K562 (cell line): ENCODE measurements at regions not wholly inside any gene's neighbourhood (a gene's known extent, or its start where the extent isn't known, plus 50 kb on each side); places are given as distances from the start of the nearest gene placed in this dataset.

ENCODE experiments used
- ATAC-seq: fragments of 200-7000 bp; cut with Tn5 transposase; 3 replicates; pipeline ENCODE4 v1.9.1; 2020; ENCODE audit warnings: moderate library complexity
- BruUV-seq: library from RNA; stranded (reverse); fragments of 400-500 nt; replicated peaks from 2 replicates; lab custom pipeline; 2021; lab: Mats Ljungman, UMichigan
- CTCF ChIA-PET: fragments of 300-600 bp; formaldehyde crosslinking; extraction: SDS; loops from one replicate; lab custom pipeline; 2021; ENCODE audit warnings: low intra/inter-chr PET ratio; lab: Yijun Ruan, JAX
- POLR2A ChIA-PET: fragments of 300-600, 350-650 bp; sonication (Branson Sonifier 250); formaldehyde crosslinking; extraction: SDS; loops from one replicate; lab custom pipeline; 2021; ENCODE audit warnings: antibody characterized with exemption, inconsistent platforms; lab: Yijun Ruan, JAX
- DNase-seq, 4 experiments: peaks; one replicate each; pipeline versions ENCODE4 v3.0.0 to v3.0.0-alpha.2; 2011 to 2018; ENCODE audit warnings: low spot score in 3 of 4, mixed read lengths in 3 of 4; ENCODE audit errors: extremely low read depth in 1 of 4
- FAIRE-seq: peaks from 2 replicates; lab custom pipeline; 2011; peaks lifted over from hg19 to GRCh38; lab: Jason Lieb, UNC
- H2AFZ ChIP-seq: 2 replicates; pipeline ENCODE4 v1.6.0; 2011; ENCODE audit warnings: low read depth, low read length, control low read depth, inconsistent platforms
- H3K27ac ChIP-seq: fragments of 200-600 bp; 3 replicates; pipeline ENCODE4 v1.8.0; 2011; ENCODE audit warnings: low read depth, mild to moderate bottlenecking, control low read depth, inconsistent platforms, low read length, moderate library complexity, mixed read lengths; ENCODE audit errors: extremely low read depth
- H3K27me3 ChIP-seq, 2 experiments: fragments of 300-600 bp in 1 of 2; 2 replicates in 1 of 2; 3 replicates in 1 of 2; pipeline versions ENCODE4 v1.6.0 to v1.8.0; 2011; ENCODE audit warnings: inconsistent platforms in 2 of 2, low read length in 2 of 2, mild to moderate bottlenecking in 1 of 2, mixed read lengths in 1 of 2, moderate library complexity in 1 of 2; ENCODE audit not compliant: control insufficient read depth in 2 of 2, insufficient read depth in 2 of 2
- H3K36me3 ChIP-seq: fragments of 300-600 bp; 3 replicates; pipeline ENCODE4 v1.8.0; 2011; ENCODE audit warnings: mild to moderate bottlenecking, low read length, inconsistent platforms; ENCODE audit not compliant: control insufficient read depth, insufficient read depth
- H3K4me1 ChIP-seq, 2 experiments: fragments of 200-600 bp in 1 of 2; replicated peaks in 1 of 2; 2 replicates in 1 of 2; 3 replicates in 1 of 2; pipeline versions ENCODE4 v1.5.1 to v1.8.0; 2011; ENCODE audit warnings: inconsistent platforms in 2 of 2, low read length in 2 of 2, mild to moderate bottlenecking in 1 of 2, mixed read lengths in 1 of 2, moderate library complexity in 1 of 2; ENCODE audit not compliant: control insufficient read depth in 2 of 2, insufficient read depth in 2 of 2
- H3K4me2 ChIP-seq: 2 replicates; pipeline ENCODE4 v1.6.1; 2011; ENCODE audit warnings: low read length, control low read depth, inconsistent platforms, mixed read lengths; ENCODE audit not compliant: insufficient read depth
- H3K4me3 ChIP-seq: fragments of 200-600 bp; sonication (generic), shearing (Covaris generic); 2 replicates; pipeline ENCODE4 v1.5.1; 2016; ENCODE audit warnings: control low read depth, inconsistent platforms
- H3K79me2 ChIP-seq: fragments of 200-600 bp; 3 replicates; pipeline ENCODE4 v1.8.0; 2011; ENCODE audit warnings: low read length, inconsistent platforms; ENCODE audit not compliant: control insufficient read depth, insufficient read depth
- H3K9ac ChIP-seq, 2 experiments: 2 replicates each; pipeline versions ENCODE4 v1.6.0 to v1.6.1; 2011; ENCODE audit warnings: low read depth in 2 of 2, low read length in 2 of 2, control low read depth in 1 of 2, inconsistent platforms in 1 of 2, mild to moderate bottlenecking in 1 of 2, mixed read lengths in 1 of 2; ENCODE audit not compliant: insufficient read depth in 1 of 2
- H3K9me1 ChIP-seq: one replicate; pipeline ENCODE4 v1.6.0; 2011; ENCODE audit warnings: inconsistent platforms, mild to moderate bottlenecking, low read length, moderate library complexity; ENCODE audit not compliant: control insufficient read depth, insufficient read depth
- H3K9me3 ChIP-seq: replicated peaks from 2 replicates; pipeline ENCODE4 v1.5.1; 2011; ENCODE audit warnings: low read depth, low read length, inconsistent platforms; ENCODE audit not compliant: control insufficient read depth, insufficient read depth
- H4K20me1 ChIP-seq: replicated peaks from 2 replicates; pipeline ENCODE4 v1.6.1; 2011; ENCODE audit warnings: low read length, inconsistent platforms, mixed read lengths; ENCODE audit not compliant: control insufficient read depth, insufficient read depth
- CBFA2T3 ChIP-seq: fragments of 450-650 bp; IDR thresholded peaks from 2 replicates; pipeline ENCODE4 v1.6.1; 2017
- FOXA3 ChIP-seq, 2 experiments: fragments of 450-650 bp in 1 of 2; sonication (generic) in 1 of 2; formaldehyde crosslinking; IDR thresholded peaks in 1 of 2; conservative IDR thresholded peaks in 1 of 2; 2 replicates each; pipeline versions ENCODE4 v1.4.0 to v1.8.0; 2020 to 2022; ENCODE audit warnings: mild to moderate bottlenecking in 2 of 2, missing genetic modification reagents in 1 of 2
- JUND ChIP-seq, 2 experiments: IDR thresholded peaks; 2 replicates in 1 of 2; 3 replicates in 1 of 2; pipeline ENCODE4 v1.6.1; 2011; ENCODE audit warnings: borderline replicate concordance in 2 of 2, low read depth in 2 of 2, low read length in 2 of 2, improper control_type of control experiment in 1 of 2, missing biosample characterization in 1 of 2, missing genetic modification characterization in 1 of 2, missing genetic modification reagents in 1 of 2
- MAZ ChIP-seq, 2 experiments: fragments of 450-650 bp in 1 of 2; sonication (generic) in 1 of 2; formaldehyde crosslinking; IDR thresholded peaks in 1 of 2; conservative IDR thresholded peaks in 1 of 2; 2 replicates each; pipeline versions ENCODE4 v1.4.0 to v1.5.0; 2020; ENCODE audit warnings: mild to moderate bottlenecking in 1 of 2, missing genetic modification reagents in 1 of 2
- MECOM ChIP-seq: fragments of 250-450 bp; sonication (Bioruptor Pico); IDR thresholded peaks from 2 replicates; pipeline ENCODE4 v1.8.0; 2022; ENCODE audit warnings: inconsistent platforms
- OTX1 ChIP-seq: fragments of 450-650 bp; formaldehyde crosslinking; IDR thresholded peaks from 2 replicates; pipeline ENCODE4 v1.4.0; 2022; ENCODE audit warnings: mild to moderate bottlenecking
- POLR2AphosphoS2 ChIP-seq: IDR thresholded peaks from 2 replicates; pipeline ENCODE4 v1.6.1; 2012; ENCODE audit warnings: low read length, improper control_type of control experiment
- ZBED1 ChIP-seq: IDR thresholded peaks from 2 replicates; pipeline ENCODE4 v1.6.1; 2014
- ZNF431 ChIP-seq: sonication (generic); formaldehyde crosslinking; IDR thresholded peaks from 2 replicates; pipeline ENCODE4 v1.8.0; 2022; ENCODE audit warnings: mild to moderate bottlenecking, missing genetic modification reagents
- ZNF707 ChIP-seq: fragments of 250-450 bp; sonication (Bioruptor Pico); conservative IDR thresholded peaks from 2 replicates; pipeline ENCODE4 v1.8.0; 2022; ENCODE audit warnings: inconsistent platforms, mild to moderate bottlenecking, moderate library complexity
- WGBS: fragments of 100-300 bp; shearing (Covaris generic); methylation state at CpG from one replicate; pipeline ENCODE4 v1.1.6; 2016; ENCODE audit warnings: low coverage, mixed read lengths; ENCODE audit not compliant: insufficient coverage; ENCODE audit errors: missing lambda C conversion rate; 5-methylcytosine and 5-hydroxymethylcytosine counted together
- in situ Hi-C: fragments of 300-500 bp; cut with MboI; formaldehyde crosslinking; loops from 4 replicates; pipeline ENCODE4 v1.15.0; 2018; ENCODE audit warnings: inconsistent platforms, mixed read lengths
- intact Hi-C: fragments of 100-400 bp; cut with micrococcal nuclease; formaldehyde crosslinking; loops from 2 replicates; pipeline ENCODE4 v1.14.2; 2022
- TF ChIP-seq, protein P1 (sequence below): fragments of 250-450 bp; sonication (Bioruptor Pico); IDR thresholded peaks from 2 replicates; pipeline ENCODE4 v1.5.0; 2021
- TF ChIP-seq, protein P2 (sequence below), 2 experiments: fragments of 200-800 bp in 1 of 2; sonication (Bioruptor generic) in 1 of 2; sonication (generic) in 1 of 2; formaldehyde crosslinking in 1 of 2; IDR thresholded peaks in 1 of 2; conservative IDR thresholded peaks in 1 of 2; 2 replicates each; pipeline versions ENCODE4 v1.5.0 to v1.6.1; 2016 to 2020; ENCODE audit warnings: missing compliant biosample characterization in 1 of 2, missing genetic modification characterization in 1 of 2, missing genetic modification reagents in 1 of 2
- TF ChIP-seq, protein P3 (sequence below): fragments of 450-650 bp; formaldehyde crosslinking; IDR thresholded peaks from 2 replicates; pipeline ENCODE4 v1.4.0; 2022; ENCODE audit warnings: missing genetic modification characterization
- TF ChIP-seq, protein P4 (sequence below), 2 experiments: fragments of 450-650 bp in 1 of 2; IDR thresholded peaks; 2 replicates each; pipeline ENCODE4 v1.6.1; 2011 to 2017; ENCODE audit warnings: low read depth in 2 of 2, antibody characterized with exemption in 1 of 2, borderline replicate concordance in 1 of 2, low read length in 1 of 2, mild to moderate bottlenecking in 1 of 2, mixed read lengths in 1 of 2; ENCODE audit not compliant: control insufficient read depth in 1 of 2

DNA sequence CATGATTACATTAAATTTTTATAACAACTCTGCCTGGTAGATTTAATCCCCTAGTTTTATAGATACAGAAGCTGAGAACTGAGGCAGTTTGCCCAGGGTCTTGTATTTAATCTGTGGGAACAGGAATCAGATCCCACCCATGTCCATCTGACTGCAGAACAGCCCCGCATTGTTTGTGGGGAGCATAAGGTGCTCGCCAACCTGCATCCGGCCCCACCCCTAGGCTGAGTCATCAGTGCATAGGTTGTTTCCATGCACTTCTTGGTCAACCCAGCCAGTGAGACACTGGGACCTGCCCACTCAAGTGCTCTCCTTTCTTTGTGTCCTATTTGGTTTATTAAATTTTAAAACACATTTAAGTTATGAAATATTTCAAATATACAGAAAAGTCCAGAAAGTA, 266.2 kb downstream of the OPA1 start (continued):
- no peak for TF ChIP-seq MECOM (CRISPR knock-in tag)
- no peak for TF ChIP-seq ZBED1
- TF ChIP-seq OTX1 (CRISPR knock-in tag): no peak
- peak; percentile 96 for TF ChIP-seq JUND (IDR thresholded peaks at IDR 0.05; ENCODE audit: borderline replicate concordance, low read depth, low read length)
- TF ChIP-seq JUND (tag; IDR thresholded peaks at IDR 0.05; ENCODE audit: borderline replicate concordance, low read depth, low read length): peak; percentile 89; the same call in 2 of the 3 replicates
- no peak for TF ChIP-seq POLR2AphosphoS2
- TF ChIP-seq CBFA2T3: no peak
- TF ChIP-seq, protein P1, sequence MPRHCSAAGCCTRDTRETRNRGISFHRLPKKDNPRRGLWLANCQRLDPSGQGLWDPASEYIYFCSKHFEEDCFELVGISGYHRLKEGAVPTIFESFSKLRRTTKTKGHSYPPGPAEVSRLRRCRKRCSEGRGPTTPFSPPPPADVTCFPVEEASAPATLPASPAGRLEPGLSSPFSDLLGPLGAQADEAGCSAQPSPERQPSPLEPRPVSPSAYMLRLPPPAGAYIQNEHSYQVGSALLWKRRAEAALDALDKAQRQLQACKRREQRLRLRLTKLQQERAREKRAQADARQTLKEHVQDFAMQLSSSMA: no peak
- no peak for TF ChIP-seq FOXA3 (CRISPR knock-in tag; conservative IDR thresholded peaks at IDR 0.05 in 1 of 2, IDR thresholded peaks at IDR 0.05 in 1 of 2)
- TF ChIP-seq, protein P2, sequence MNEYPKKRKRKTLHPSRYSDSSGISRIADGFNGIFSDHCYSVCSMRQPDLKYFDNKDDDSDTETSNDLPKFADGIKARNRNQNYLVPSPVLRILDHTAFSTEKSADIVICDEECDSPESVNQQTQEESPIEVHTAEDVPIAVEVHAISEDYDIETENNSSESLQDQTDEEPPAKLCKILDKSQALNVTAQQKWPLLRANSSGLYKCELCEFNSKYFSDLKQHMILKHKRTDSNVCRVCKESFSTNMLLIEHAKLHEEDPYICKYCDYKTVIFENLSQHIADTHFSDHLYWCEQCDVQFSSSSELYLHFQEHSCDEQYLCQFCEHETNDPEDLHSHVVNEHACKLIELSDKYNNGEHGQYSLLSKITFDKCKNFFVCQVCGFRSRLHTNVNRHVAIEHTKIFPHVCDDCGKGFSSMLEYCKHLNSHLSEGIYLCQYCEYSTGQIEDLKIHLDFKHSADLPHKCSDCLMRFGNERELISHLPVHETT (CRISPR knock-in tag; conservative IDR thresholded peaks at IDR 0.05 in 1 of 2, IDR thresholded peaks at IDR 0.05 in 1 of 2): no peak

DNA sequence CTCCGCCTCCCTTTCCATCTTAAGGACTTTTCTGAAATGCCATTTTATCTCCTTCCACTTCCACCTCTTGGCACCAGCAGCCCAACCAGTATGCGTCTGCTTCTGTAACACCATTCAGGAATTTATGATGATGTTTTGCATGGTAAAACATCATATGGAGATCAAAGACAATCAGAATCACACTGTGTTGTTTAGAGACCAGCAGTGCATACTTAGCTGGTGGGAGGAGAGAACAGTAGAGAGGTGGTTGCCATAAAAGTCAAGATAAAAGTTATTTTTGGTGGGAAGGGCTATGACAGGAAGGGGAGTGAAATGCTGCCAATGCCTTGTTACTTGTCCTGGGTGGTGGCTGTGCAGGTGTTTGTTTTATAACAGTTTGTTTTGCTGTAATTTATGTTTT, 268.0 kb downstream of the OPA1 start:
- no TSS peak for BruUV-seq
- ChIA-PET CTCF (no interaction called here), POLR2A (interaction anchor here (0.6 to 1.3 kb wide), 3 partner anchors 12 to 403 kb away, joined by 3 to 4 read pairs (median 3); no protein-coding TSS in a partner anchor)
- ATAC-seq (no peak), FAIRE-seq (no peak), DNase-seq (no peak)
- Histone ChIP-seq H3K36me3 (no peaks in the 10 kb centered on the region), H3K4me3 (no peak overlapping the region), H3K79me2 (no peaks in the 10 kb centered on the region), H3K4me1 (peaks cover 5 to 40% of the 10 kb centered on the region in 2 experiments; a peak in 4 of 5 replicates), H3K9me1 (no peaks in the 10 kb centered on the region), H2AFZ (no peak overlapping the region), H4K20me1 (no peaks in the 10 kb centered on the region), H3K27ac (no peak overlapping the region), H3K4me2 (no peak overlapping the region), H3K27me3 (no peaks in the 10 kb centered on the region), H3K9me3 (0 out of 2 replicates have a peak, but pooled peaks cover 3% of the 10 kb centered on the region), H3K9ac (no peak overlapping the region)
- 85% methylated on average over 2 of the region's 2 CpGs for WGBS
- intact Hi-C loops (no loop called here), in situ Hi-C loops (no loop called here)
- TF ChIP-seq JUND (IDR thresholded peaks at IDR 0.05; ENCODE audit: borderline replicate concordance, low read depth, low read length) (no peak), JUND (tag; IDR thresholded peaks at IDR 0.05; ENCODE audit: borderline replicate concordance, low read depth, low read length) (no peak), ZNF431 (CRISPR knock-in tag) (no peak), MAZ (CRISPR knock-in tag; conservative IDR thresholded peaks at IDR 0.05 in 1 of 2, IDR thresholded peaks at IDR 0.05 in 1 of 2) (no peak), ZNF707 (CRISPR knock-in tag) (no peak)
- TF ChIP-seq, protein P3, sequence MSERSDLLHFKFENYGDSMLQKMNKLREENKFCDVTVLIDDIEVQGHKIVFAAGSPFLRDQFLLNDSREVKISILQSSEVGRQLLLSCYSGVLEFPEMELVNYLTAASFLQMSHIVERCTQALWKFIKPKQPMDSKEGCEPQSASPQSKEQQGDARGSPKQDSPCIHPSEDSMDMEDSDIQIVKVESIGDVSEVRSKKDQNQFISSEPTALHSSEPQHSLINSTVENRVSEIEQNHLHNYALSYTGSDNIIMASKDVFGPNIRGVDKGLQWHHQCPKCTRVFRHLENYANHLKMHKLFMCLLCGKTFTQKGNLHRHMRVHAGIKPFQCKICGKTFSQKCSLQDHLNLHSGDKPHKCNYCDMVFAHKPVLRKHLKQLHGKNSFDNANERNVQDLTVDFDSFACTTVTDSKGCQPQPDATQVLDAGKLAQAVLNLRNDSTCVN (CRISPR knock-in tag): no peak
- TF ChIP-seq, protein P4, sequence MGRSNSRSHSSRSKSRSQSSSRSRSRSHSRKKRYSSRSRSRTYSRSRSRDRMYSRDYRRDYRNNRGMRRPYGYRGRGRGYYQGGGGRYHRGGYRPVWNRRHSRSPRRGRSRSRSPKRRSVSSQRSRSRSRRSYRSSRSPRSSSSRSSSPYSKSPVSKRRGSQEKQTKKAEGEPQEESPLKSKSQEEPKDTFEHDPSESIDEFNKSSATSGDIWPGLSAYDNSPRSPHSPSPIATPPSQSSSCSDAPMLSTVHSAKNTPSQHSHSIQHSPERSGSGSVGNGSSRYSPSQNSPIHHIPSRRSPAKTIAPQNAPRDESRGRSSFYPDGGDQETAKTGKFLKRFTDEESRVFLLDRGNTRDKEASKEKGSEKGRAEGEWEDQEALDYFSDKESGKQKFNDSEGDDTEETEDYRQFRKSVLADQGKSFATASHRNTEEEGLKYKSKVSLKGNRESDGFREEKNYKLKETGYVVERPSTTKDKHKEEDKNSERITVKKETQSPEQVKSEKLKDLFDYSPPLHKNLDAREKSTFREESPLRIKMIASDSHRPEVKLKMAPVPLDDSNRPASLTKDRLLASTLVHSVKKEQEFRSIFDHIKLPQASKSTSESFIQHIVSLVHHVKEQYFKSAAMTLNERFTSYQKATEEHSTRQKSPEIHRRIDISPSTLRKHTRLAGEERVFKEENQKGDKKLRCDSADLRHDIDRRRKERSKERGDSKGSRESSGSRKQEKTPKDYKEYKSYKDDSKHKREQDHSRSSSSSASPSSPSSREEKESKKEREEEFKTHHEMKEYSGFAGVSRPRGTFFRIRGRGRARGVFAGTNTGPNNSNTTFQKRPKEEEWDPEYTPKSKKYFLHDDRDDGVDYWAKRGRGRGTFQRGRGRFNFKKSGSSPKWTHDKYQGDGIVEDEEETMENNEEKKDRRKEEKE (IDR thresholded peaks at IDR 0.05; ENCODE audit: borderline replicate concordance in 1 of 2, control insufficient read depth in 1 of 2, low read depth in 2 of 2, low read length in 1 of 2): no peak
